GM19452 (cell line): ENCODE measurements at regions not wholly inside any gene's neighbourhood (a gene's known extent, or its start where the extent isn't known, plus 50 kb on each side); places are given as distances from the start of the nearest gene placed in this dataset.
A peak's percentile ranks its signal among the peaks of the same experiment; 100 is the strongest.

Experiments
- ATAC-seq: cut with Tn5 transposase; IDR thresholded peaks from one replicate; pipeline ENCODE4 v1.9.1; 2021; ENCODE audit not compliant: unreplicated experiment

DNA sequence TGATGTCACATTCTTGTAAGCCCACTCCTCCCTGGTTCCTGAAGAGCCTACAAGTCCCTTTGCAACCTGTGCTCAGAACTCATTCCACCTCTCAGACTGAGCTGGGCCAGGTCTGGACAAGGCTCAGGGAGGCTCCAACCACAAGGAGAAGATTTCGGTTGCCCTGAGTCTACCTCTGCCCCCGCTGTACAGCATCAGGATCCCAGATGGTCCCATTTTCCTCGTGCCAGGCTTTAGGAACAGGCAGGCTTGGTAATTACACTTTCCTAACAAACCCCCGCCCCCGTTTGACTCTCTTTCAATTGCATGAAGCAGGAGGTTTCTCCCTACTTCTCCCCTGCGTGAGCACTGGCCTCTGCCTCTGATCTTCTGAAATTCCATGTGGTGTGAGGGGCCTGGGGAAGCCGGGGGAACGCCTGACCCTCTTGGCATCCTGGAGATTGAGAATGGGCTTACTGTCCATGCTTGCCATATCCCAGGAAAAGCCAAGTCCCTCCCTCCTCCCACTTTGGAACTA is 86.9 kb upstream of the CTNNA1 start:
- ATAC-seq, result no peak

DNA sequence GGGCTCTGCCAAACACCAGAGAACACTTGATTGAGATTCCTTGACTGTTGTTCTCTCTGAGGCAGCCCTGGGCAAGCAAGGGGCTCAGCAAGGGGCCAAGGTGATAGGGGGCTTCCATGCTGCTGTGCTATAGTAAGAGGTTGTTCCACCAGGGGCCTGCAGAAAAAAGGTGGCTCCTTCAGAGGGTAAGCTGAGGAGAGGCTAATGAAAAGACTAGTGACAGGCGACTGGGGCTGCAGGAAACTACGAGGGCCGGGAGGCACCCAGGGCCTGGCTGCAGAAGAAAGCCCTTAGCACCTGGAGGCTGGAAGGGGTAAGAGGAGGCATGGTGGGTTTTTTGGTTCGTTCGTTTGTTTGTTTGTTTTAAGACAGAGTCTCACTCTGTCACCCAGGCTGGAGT is 88.0 kb upstream of the CTNNA1 start:
- ATAC-seq, result no peak

DNA sequence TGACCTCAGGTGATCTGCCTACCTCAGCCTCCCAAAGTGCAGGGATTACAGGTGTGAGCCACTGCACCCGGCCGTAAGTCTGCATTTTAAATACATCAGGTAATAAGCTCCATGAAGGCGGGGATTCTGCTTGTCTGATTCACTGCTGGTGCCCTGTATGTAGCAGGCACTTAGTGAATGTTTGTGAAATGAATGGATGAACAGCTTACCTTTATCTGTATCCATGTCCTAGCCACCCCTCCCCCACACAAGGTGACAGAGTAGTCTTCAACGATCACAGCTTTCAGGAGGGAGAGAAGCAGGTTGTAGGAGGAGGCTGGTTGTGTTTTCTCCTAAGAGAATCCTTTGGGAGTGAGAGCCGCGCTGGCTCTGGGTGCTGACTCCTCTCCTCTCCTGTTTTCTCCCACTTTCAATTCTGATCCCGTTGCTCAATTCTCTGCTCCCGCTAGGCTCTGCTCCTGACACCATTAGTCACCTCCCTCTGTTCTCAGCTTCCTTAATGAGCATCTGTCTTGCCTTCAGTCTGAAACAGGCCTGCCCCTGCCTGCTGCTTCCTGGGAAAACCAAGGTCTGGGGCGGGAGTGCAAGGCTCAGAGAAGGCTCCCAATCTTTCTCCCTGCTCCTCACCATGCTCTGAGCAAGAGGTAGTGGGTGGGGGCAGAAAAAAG is 88.8 kb upstream of the CTNNA1 start:
- no peak for ATAC-seq

DNA sequence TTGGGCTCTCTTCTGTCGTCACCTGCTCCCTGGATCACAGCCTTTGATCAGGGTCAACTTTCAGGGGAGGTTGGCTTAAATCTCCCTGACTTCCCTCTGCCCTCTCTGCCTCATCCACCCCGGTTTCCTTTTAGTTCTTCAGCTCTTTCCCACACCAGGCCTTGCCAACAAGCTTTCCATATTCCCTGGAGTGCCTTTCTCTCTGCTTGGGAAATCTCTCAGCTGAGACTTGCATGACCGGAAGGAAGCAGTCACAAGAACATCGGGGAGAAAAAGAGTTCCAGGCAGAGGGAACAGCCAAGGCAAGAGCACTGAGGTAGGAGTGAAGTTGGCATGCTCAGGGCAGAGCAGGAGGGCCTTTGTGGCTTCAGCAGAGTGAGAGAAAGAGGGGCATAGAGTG is 88.4 kb upstream of the HSPA9 start:
- ATAC-seq, result no peak

DNA sequence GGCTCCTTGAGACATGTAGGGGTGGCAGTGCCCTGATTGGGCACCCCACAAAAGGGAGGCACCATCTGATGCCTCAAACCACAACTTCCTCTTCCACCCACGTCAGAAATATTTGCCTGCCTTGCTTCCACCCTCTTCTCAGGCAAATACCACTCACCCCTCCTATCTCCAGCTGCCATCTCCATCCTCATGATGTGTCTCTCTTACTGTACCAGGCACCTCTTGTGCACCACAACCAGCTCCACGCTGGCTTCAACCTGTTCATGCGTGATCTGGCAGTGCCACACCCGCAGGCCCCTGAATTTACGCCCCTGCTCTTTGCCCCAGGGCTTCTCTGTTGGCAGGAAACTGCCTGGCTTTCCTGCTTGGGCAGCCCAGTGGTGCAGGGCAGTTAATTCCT is 87.8 kb upstream of the HSPA9 start:
- no peak for ATAC-seq

DNA sequence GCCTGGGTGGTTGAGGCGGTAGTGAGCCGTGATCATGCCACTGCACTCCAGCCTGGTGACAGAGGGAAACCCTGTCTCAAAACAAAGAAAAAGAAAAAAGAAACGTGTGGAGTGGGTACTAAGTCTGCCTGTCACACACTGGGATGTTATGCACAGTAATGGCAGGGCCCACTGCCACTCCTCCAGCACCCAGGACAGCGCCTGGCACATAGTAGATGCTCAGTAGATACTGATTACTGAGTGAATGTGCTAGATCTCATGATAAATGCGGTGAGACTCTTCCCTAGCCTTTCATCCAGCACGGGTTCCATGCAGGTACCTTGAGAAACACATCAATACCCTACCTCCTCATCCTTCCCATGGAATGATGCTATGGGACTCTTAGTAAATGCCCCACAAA is 87.4 kb upstream of the HSPA9 start:
- no peak for ATAC-seq

DNA sequence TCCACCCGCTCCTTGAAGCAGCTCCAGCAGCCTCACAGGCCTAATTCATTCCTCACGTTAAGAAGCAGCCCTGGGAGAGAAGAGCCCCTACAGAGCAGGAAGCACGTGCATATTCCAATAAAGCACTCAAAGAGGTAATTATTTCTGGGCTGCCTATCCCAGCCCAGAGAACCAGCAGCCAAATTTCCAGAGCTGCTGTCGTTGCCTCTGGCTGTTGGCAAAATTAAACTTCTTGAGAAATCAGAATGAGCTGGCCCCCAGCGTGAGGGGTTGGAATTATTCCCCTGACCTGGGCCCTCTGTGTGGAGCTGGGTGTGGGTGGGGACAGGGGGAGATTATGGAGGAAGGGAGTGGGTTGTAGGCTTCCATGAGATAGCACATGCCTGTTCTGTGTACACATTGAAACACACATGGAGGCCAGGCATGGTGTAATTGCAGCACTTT is 86.8 kb upstream of the HSPA9 start:
- no peak for ATAC-seq

DNA sequence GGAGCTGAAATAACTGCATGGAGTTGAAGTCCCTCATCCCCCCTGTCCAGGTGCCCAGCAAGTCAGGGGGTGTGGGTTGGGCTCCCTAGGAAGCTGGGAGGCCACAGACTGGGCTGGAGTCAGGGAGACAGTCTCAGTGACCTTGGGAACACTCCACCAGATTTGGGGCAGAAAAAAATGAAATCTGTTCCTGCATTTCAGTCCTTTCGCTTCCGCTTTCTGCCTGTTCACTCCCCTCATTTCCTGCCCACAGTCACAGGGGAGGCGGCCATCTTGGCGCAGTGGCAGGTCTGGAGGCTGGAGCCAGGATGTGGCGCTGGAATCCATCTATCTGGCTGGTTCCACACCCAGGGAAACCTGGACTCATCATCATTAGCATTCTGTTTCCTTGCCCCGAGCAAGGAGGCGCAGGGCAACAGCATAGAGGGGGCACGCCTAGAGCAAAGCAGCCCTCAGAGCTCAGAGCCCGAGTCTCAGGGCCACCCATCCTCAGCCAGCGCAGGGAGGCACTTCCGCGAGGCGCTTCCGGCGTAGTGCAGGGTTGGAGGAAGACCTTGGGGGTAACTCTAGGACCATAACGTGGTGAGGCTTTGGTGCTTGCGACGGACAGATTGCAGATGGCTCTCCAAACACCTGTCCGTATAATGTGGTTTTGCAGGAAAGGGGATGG is 86.2 kb upstream of the HSPA9 start:
- ATAC-seq, result no peak

DNA sequence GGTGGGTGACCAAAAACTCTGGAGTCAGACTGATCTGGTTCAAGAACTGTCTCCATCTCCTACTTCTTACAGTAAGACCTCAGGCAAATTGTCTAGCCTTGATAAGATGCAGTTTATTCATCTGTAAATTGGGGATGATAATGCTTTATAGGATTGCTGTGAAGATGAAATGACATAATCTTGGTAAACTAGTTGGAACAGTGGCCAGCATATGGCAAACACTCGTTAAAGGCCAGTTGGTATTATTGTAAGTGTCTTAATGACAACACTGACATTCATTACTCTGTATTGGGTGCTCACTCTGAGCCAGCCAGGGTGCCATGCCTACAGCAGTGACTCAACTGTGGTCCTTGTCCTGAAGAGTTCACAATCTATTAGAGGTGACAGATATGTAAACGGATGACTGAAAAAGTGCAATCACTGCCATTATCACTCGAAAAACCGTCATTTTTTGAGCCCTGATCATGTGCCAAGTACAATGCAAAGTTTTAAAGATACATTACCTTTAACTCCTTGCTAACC is 84.9 kb upstream of the HSPA9 start:
- ATAC-seq, result no peak

DNA sequence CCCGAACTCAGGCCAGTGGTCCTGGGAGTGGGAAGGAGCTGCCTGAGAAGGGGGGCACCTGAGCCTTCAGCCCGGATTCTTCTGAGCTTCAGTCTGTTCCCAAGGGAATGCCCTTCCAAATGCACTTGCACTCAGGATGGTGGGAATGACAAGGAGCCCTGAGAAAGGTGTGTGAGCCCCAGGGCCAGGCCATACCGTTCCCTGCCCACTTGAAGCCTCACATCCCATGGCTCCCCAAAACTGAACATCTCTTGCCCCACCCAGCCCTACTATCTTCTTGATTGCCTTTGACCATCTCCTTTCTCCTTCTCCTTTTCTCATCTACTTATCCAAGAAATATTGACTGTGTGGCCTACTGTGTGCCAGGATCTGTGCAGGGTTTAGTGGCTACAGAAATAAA is 84.4 kb upstream of the HSPA9 start:
- ATAC-seq, result no peak

DNA sequence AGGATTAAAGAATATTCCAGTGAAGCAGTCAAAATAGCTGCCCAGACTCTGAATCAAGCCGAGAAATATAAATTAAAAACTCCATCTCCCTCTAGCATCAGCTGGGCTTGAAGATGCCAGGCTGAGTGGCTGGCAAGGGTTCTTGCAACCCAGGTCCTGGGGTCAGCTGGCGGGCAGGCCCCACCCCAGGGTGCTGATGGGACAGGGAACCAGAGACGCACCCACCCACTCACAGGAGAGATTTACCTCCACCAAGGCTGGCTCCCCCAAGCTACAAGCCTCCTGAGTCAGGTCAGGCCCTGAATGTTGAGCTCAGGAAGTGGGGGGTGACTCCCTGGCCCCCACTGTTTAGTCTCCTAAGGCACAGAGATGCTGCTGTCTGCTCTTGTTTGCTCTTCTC is 83.9 kb upstream of the HSPA9 start:
- no peak for ATAC-seq

DNA sequence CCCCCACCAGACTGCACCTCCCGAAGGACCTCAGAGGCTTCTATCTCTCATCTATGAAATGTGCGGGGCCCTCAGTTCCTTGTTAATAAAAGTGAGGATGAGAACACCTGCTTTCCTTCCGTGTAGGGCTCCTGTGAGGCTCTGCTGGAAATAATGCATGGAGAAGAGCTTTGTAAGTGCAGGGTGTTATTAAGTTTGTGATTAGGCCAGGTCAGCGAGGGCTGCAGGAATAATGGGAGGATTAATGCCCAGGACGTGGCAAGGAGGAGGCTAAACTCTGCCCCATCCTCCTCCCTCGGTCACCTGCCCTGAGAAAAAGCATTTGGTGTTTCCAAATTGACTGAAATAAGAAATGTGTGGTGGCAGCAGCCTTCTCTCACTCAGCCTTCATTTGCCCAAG is 83.5 kb upstream of the HSPA9 start:
- ATAC-seq, result no peak

DNA sequence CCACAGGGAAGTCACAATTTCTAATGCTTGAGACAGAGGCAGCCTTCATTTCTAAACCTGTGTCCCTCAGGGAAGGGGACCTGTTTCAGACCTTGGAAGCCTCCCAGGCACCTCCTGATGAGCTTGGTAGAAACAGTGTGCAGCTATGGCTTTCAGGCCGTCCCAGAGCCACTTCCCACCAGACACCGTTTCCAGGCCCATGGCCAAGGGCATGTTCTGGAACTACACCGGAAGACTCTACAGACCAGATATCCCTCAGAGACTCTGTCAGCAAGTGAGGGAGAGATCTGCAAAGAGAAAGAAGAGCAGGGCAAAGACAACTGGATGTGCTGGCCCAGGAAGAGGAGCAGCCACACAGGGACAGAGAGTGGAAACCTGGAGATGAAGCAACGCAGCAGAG is 82.2 kb upstream of the HSPA9 start:
- no peak for ATAC-seq

DNA sequence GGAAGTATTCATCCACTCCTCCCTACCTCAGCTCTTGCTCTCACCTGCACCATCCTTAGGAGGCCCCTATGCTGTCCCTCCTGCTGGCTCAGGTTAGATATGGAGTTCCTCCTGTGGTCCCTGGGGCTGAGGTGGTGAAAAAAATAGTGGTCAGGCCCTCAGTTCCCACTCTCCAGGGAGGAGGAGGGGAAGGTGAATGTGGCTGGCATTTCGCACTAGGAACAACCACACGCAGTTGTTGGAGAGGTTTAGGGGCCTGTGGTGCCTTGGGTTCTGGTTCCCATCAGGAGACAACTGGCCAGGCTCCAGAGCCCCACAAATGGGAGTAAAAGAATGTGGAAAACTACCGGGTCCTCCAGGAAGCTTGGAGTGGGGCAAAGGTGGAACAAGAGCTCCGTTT is 81.7 kb upstream of the HSPA9 start:
- no peak for ATAC-seq

DNA sequence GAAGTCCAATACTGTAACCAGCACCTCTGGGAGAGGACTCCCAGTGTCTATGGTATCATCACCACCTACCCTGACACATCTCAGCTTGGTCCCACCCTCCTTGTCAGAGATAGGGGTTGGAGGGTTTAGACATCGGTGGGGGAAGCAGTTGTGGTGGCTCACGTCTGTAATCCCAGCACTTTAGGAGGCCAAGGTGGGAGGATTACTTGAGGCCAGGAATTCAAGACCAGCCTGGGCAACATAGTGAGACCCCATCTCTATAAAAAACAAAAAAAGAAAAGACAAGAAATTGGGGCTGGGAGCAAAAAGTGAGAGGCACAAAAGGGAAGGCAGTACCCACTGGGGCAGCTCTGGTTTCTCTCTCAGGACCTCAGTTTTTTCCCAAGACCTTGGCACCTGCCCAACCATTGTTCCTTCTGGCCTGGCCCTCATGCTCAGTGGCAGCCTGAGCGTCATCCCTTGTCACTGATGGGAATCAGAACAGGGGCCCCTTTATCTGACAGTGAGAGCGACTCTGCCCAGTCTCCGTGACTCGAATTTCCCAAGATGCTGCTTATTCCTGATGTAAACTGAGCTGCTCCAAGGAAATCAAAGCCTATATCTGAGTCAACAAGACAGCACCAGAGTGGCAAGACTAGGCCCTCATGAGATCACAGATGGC is 80.5 kb upstream of the HSPA9 start:
- no peak for ATAC-seq

DNA sequence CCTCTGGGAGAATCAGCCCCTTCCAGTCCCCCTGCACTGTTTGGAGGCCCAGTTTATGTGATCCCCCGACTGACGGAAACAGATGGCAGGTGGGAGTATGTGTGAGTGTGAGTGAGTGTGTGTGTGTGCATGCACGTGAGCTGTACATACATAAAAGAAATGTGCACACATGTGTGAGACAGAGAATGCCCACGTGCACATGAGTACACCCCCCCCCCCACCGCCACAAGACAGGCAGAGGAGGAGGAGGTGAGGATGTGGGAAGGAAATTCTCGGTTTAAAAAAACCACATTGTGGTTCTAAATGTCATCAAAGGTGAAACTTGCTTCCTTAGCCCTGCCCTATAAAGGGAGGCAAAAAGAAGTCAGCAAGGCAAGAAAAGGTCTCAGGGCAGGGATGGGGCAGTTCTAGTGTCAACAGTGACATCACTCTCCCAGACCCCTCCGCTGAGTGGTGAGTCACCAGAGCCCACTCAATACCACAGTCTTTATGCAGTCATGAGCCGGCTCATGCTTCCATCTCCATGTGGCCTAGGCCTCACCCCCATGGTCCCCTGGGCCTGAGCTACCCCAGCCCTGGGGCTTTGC is 79.2 kb upstream of the HSPA9 start:
- ATAC-seq, result peak; percentile 64

DNA sequence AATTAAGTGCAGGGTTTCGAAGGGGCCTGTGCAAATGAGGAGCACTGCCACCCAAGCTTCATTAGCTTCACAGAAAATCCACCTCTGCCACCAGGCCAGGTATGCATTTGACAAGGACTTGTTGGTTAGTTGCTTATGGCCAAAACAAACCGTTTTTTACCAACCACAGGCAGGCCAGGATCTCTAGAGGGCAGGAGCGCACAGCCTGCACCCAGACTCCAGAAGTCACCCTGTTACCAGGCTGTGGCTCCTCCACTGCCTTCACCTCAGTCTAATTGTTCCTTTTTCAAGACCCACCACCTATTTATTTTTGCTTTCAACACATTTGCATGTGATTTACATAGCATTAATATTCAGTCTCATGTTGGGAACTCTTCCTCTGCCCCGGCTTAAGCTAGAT is 78.3 kb upstream of the HSPA9 start:
- no peak for ATAC-seq

DNA sequence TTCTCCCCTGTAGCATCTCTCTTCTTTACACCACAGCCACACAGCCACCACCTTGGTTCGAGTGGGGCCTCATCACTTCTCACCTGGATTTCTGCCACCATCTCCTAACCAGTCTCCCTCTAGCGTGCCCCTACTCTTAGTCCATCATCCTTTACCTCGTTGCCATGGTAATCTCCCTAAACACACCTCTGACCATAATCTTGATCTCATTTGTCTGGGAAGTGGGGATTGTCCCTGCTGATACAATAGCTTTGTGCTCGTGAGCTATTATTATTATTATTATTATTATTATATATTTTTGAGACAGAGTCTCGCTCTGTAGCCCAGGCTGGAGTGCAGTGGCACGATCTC is 76.5 kb upstream of the HSPA9 start:
- no peak for ATAC-seq

DNA sequence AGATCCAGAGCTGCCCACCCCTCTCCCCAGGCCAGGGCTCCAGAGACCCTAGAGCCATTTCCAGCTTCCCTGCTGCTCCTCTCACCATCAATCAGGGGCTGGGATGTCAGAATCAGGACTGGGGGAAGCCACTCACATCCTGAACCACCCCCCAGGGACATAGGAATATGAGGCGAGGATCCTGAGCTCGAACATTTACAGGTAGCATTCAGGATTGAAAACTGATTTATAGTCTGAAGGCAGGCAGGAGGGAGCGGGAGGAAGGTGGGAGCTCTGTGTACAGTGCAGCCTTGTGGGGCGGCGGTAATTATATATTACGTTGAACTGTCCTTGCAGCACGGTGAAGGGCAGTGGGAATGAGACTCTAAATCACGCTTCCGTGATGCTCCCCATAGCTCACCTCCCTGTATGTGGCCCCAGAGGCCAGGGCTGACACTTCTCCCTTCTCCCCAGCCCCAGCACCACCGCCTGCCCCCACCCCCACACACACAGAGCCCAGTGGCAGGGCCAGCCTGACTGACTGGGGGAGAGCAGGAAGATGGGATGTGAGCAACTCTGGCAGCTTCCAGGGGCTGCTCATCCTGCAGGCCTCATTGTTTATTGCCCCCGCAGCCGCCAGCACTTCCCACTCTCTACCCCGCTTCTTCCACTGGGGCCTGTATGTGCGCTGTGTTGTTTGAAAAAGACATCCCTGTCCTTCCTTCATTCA is 76.0 kb upstream of the HSPA9 start:
- ATAC-seq, result no peak

DNA sequence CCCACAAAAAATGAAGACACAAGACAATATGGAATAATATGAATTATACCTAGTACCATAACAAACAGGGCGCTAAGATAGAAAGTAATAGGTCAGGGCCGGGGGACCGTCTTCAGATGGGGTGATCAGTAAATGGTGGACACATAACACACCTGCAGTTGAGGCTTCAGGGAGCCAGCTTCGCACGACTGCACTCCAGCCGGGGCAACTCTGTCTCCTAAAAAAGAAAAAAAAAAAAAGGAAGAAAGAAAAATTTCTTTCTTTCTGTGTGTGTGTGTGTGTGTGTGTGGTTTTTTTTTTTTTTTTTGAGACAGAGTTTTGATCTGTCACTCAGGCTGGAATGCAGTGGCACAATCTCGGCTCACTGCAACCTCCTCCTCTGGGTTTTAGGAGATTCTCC is 75.0 kb upstream of the HSPA9 start:
- no peak for ATAC-seq

DNA sequence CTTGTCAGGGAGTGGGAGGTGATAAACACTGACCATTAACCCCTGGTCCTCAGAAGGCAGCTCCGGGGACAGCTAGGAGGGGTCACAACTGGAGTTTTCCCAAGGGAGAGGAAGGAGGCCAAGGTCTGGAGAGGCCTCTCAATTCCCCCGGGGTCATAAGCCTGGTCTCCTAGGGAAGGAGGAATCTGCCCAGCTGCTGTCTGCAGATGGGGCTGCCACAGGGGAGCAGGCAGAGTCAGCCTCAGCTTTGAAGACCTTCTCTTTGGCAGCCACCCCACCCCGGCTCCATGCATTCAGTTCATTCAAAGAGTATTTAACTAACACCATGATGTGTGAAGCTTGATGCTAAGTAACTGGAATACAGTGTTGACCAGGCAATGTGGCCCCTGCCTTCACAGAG is 74.6 kb upstream of the HSPA9 start:
- no peak for ATAC-seq
